RPMI8226 (cell line): ENCODE measurements at regions not wholly inside any gene's neighbourhood (a gene's known extent, or its start where the extent isn't known, plus 50 kb on each side); places are given as distances from the start of the nearest gene placed in this dataset.

ENCODE experiments used
- DNase-seq: peaks from one replicate; pipeline ENCODE4 v3.0.0-alpha.2; 2015

- DNase-seq = no peak
Observed at GRCh38 chr2:226515344-226516055, 284.1 kb downstream of the IRS1 start.

DNA sequence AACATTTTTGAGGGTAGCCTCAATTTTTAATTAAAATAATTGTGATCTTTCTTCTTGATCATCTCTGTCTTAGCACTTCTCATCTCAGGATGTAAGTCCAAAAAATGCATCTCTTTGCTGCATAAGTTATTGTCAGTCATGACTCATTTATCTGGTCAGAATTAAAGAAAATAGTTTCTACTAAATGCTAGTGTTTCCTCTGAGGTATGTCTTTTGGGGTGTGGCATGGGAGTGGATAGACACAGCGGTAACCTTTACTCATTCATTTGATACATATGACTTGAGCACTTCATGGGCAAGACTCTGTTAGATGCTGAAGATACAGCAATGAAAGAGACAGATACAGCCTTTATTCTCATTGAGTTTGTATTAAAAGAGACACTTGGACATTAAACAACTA is 284.7 kb downstream of the IRS1 start:
- DNase-seq = no peak

DNA sequence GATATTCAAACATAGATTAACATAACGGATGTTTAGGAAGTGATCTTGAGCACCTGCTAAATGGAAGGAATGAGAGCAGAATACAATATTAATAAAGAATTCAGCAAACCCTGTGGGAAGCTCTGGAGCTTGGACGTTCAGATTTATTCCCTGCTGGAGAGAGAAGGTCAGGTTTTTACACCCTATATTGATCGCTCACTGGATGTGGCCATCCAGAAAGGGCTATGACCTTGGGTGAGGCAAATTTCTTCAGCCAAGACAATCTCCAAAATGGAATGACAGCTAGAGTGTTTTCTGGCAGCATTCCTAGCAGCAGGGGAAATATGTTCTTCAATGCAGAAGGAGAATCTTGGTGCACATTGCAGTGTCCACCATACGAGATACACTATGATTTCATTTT is 288.3 kb downstream of the IRS1 start:
- DNase-seq = no peak

DNA sequence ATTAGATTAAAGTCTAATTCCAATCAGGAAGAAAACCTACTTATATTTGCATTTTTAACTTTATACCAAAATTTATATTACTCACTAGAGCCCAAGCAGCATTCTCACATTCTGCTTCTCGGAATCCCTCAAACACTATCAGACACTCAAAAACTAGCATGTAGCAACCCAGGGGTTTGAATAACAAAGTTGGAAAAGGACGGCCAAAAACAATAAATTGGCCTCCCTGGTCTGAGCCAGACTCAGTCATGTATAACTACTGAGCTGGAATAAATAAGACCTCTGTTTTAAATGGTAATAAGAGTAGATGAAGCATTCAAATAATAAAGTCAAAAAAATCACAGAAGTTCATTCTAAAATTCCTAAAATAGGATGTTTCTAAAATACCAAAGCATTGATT is 290.9 kb downstream of the IRS1 start:
- no peak for DNase-seq

DNA sequence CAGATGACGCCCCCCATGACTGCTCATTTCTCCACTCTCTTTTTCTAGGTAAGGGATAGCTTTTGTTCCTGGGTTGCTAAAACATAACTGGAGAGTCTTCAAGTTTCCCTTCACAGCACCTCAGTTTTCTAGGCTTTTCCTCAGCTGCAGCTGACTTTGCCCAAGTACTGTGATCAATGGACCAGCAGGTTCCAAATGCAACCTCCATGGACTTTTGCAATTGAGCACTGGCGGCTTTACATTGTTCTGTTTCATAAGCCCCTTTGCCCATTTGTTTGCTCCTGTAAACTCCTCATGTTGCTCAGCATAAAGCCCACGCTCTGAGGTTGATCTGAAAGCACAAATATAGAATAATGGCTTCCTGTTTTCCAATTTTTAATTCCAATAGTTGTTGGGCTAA is 291.6 kb downstream of the IRS1 start:
- DNase-seq = no peak

- DNase-seq = no peak
Observed at GRCh38 chr2:226497146-226497909, 302.3 kb downstream of the IRS1 start.

- no peak for DNase-seq
Observed at GRCh38 chr2:226496273-226496550, 303.4 kb downstream of the IRS1 start.

DNA sequence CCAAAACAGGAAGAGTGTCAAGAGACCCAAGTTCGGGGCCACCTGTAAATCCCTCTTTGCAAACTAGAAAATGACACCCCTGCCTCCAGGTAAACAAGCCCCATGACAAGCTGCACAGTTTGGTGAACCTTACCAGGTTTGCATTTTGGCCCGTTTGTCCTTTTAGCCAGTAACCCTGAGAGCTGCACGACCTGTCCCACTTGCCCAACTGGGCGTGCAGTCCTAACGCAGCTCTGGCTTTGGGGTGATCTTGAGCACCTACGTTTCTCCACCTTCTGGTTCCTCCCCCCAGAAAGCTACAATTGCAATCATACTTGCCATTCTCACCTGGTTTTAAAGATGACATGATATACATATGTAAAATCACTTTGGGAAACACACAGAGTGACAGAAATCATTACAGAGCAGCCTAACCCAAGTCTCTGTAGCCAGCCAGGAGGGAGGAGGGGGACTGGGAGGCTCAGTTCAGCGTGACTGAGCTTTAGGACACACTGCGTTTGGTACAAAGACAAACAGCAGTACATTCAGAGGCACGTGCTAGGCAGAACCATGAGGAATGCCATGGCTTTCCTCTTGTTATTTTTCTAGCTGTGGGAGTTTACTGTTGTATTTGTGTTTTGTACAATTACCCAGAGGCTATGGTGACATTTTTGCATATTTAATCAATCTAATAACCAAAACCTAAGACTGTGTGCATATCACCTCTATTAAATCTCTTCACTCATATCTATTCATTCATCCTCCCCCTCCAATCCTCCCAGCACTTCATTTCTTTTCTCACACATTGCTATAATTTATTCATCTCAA is 304.0 kb downstream of the IRS1 start:
- no peak for DNase-seq

DNA sequence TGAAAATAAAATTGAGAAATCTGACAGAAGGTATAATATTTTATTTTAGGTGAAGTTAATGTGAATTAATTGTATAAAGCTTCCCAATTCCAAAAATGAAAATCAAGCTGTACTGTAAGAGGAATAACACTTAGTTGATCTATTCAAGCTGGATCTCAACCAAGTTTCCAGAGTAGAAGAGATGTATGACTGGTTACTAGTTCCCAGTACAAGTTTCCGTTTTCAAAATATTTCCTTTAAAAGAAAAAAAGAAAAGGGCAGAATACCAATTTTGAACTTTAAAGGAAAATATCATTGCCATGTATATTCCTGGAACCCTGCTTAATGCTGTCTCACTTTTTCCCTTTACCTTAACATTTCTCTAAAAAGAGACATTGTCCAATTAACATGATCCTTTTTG is 308.5 kb downstream of the IRS1 start:
- DNase-seq = no peak

- DNase-seq = no peak
Observed at GRCh38 chr2:226489775-226490541, 309.7 kb downstream of the IRS1 start.

DNA sequence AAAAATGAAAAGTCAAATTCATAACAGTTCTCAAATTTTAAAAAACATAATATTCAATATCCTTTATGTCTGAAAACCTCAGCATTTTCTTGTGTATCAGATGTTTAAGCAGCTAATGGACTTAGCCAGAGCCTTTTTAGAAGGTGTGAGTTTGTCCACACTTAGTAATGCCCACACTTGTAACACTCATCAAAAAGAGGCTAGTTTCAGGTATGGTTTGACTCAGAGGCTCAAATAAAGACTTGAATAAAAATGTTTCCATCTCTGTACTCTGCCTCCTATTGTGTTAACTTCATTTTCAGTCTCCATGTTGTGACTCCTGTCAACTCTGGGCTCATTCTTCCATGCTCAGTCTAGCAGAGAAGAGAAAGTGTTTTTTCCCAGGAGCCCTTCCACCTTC is 311.6 kb downstream of the IRS1 start:
- no peak for DNase-seq

DNA sequence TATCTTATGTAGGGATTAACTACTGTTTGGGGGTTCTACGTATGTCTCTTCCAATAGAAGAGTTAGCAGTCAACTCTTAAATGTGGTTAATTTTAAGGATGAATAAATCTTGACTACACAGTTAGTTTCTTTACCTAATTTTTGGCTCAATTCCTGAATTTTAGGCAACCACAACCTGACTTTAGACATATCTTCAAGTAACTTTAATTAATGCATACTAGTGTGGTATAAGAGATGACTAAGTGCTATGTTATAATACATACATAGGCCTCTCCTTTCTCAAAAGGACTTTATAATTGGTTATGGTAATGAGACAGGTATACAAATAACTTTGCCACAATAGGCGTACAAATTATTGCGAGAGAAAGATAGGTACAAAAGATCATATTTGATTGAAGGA is 312.0 kb downstream of the IRS1 start:
- DNase-seq = no peak

- no peak for DNase-seq
Observed at GRCh38 chr2:226483745-226484619, 315.6 kb downstream of the IRS1 start.

GRCh38 chr2:226483143-226483542 is 316.5 kb downstream of the IRS1 start:
- no peak for DNase-seq

- no peak for DNase-seq
Observed at GRCh38 chr2:226478109-226478809, 321.4 kb downstream of the IRS1 start.

DNA sequence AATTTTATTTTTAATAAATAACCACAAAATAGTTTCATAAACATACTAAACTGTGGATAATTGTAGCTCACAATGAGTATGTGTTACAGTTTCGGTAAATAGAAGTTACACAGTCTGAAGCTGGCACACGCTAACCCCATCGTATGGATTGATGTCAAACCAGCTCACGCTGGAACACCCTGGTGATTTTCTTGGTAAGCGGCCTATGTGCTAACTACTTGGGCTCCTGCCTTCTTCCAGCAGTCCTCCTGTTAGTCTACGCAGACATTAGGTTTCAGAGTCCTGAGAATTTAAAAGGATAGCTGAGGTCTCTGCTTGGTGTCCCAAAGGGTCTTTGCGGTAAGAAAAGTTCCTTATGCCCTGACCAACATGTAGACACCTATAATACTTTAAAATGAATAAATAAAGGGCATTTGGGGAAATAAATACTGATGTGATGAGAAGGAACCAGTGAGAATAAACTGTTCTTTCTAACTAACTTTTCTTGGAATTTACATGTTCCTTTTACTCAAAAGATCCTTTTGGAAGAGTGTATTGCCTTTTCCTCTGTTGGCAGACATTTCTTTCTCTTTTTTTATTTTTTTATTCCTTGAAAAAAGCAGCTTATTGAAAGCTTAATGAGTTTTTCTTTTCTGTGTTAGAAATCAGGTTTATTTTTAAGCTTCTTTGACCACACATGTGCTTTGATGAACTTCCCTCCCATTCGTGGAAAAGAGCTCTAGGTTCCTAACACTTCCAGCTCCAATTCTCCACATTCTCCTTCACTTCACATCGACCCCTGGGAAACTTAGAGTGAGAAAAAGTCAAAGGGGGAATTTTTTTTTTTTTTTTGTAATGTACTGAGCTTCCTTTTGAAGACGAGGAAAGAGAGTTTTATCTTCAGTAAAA is 322.2 kb downstream of the IRS1 start:
- DNase-seq = no peak

DNA sequence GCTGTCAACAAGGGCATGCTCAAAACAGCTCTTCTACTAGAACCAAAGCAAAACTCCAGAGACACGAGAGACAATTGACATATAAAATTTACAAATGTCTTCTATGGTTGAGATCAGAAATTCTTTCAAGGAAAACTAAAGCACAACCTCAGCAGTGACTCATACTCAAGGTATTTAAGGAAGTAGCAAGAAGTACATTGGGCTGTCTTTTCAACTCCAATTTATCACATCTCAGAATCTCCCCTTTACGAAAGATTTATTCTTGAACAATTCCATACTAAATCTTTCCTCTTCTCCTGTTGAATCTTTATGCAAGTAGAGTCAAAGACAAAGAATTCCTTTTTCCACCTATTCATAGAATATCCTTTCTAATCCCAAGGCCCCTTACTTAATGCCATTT is 324.0 kb downstream of the IRS1 start:
- DNase-seq = no peak

- DNase-seq = no peak
Observed at GRCh38 chr2:226474131-226474530, 325.5 kb downstream of the IRS1 start.

GRCh38 chr2:226471987-226472470 is 327.6 kb downstream of the IRS1 start:
- DNase-seq = no peak

GRCh38 chr2:226467633-226468032 is 332.0 kb downstream of the IRS1 start:
- no peak for DNase-seq
